GM13976 (cell line): ENCODE measurements at regions not wholly inside any gene's neighbourhood (a gene's known extent, or its start where the extent isn't known, plus 50 kb on each side); places are given as distances from the start of the nearest gene placed in this dataset.
"Not testable (repeated sequence)": the region's sequence is repeated elsewhere in the genome, so short reads cannot be mapped to it uniquely, and the experiment has no call there.

ENCODE experiments used
- DNase-seq: peaks from one replicate; pipeline ENCODE4 v3.0.0; 2012; ENCODE audit warnings: low spot score
- in situ Hi-C: fragments of 300-500 bp; cut with MboI; formaldehyde crosslinking; loops from one replicate; pipeline ENCODE4 v1.12.0; 2022; ENCODE audit warnings: low sequenced_read_pairs, mixed read lengths, inconsistent platforms; ENCODE audit not compliant: unreplicated experiment
- TF ChIP-seq, protein P1 (sequence below): IDR thresholded peaks from 2 replicates; pipeline ENCODE4 v1.5.1; 2012; ENCODE audit warnings: borderline replicate concordance, mild to moderate bottlenecking; ENCODE audit not compliant: insufficient read depth; ENCODE audit errors: extremely low read depth, missing control alignments, control extremely low read depth

DNA sequence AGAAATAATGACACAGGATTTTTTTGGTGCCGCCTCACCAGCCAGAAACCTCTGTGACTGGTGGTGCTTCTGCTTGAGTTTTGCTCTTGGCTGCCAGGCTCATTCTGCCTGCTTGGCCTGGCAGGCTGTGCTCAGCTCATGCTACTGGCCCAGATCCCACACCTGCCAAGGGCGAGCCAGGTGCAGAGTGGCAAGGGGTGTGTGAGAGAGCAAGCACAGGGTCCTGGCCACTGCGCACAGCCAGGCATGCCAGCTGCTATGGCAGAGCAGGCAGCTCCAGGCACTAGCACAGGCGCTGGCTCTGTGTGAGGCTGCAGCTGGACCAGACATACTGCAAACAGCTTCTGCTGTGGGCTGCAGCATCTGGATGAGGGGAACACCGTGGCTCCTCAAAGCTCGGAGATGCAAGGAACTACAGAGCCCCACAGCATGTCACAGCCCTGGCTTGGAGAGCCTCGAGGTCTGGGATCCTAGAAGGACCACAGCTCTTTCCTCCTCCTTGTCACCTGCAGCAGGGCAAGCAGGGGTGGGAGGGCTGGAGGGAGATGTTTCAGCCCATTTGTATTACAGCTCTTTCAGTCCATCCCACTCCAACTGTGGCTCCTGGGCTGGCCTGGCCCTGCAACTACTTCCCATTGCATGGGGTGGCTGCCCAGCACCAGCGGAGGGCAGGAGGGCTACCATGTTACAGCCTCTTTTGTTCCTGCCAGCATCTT is 313.4 kb upstream of the SEMA3C start:
- TF ChIP-seq, protein P1, sequence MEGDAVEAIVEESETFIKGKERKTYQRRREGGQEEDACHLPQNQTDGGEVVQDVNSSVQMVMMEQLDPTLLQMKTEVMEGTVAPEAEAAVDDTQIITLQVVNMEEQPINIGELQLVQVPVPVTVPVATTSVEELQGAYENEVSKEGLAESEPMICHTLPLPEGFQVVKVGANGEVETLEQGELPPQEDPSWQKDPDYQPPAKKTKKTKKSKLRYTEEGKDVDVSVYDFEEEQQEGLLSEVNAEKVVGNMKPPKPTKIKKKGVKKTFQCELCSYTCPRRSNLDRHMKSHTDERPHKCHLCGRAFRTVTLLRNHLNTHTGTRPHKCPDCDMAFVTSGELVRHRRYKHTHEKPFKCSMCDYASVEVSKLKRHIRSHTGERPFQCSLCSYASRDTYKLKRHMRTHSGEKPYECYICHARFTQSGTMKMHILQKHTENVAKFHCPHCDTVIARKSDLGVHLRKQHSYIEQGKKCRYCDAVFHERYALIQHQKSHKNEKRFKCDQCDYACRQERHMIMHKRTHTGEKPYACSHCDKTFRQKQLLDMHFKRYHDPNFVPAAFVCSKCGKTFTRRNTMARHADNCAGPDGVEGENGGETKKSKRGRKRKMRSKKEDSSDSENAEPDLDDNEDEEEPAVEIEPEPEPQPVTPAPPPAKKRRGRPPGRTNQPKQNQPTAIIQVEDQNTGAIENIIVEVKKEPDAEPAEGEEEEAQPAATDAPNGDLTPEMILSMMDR = no peak
- DNase-seq = no peak
- in situ Hi-C loops = no loop called here

DNA sequence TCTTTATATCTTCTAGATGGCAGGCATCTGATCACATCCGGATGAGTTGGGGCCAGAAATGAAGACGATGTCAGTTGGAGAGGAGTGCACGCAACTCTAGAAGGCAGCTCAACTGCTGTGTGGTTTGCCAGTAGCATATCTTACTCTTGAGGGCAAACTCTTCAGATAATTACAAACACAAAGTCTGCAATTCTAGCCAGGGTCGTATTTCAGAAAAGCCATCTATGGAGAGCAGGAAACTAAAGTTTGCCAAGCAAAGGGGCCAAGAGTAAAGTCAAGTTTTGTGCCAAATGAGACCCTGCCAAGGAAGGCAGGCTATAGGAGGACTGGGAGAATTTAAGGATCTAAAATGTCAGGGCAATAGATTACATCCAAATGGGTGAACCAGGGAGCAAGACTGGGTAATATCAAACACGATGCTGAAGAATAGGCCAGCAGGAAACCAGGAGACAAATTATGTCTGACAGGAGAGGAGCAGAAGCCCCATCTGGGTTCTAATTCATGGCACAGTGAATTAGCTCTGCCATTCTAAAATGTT is 312.5 kb upstream of the SEMA3C start:
- TF ChIP-seq, protein P1 = no peak
- in situ Hi-C loops = no loop called here
- DNase-seq = no peak

DNA sequence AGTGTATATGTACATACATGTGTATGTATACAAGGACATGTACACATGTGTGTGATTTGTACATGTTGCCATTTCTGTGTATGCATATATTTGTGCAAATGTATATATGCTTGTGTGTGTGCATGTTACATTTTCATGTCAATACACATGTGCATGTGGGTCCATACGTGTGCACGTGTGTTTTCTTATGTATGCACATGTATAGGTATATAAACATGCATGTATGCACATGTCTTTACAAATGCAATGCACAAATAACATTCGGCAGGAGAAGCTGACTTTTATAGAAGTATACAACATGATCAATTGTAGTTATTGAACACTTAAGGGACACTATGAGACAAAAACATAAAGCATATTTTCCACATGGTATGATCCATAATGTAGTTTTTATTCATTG is 307.4 kb upstream of the SEMA3C start:
- in situ Hi-C loops = no loop called here
- DNase-seq = no peak
- TF ChIP-seq, protein P1 = no peak

DNA sequence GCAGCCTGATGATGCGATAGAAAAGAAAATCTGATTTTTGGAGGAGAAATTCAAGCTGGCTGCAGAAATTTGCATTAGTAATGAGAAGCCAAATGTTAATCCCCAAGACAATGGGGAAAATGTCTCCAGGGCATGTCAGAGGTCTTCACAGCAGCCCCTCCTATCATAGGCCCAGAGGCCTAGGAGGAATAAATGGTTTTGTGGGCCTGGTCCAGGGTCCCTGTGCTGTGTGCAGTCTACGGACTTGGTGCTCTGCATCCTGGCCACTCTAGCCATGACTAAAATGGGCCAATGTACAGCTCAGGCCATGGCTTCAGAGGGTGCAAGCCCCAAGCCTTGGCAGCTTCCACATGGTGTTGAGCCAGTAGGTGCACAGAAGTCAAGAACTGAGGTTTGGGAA is 303.8 kb upstream of the SEMA3C start:
- in situ Hi-C loops, DNase-seq: not testable (repeated sequence)

DNA sequence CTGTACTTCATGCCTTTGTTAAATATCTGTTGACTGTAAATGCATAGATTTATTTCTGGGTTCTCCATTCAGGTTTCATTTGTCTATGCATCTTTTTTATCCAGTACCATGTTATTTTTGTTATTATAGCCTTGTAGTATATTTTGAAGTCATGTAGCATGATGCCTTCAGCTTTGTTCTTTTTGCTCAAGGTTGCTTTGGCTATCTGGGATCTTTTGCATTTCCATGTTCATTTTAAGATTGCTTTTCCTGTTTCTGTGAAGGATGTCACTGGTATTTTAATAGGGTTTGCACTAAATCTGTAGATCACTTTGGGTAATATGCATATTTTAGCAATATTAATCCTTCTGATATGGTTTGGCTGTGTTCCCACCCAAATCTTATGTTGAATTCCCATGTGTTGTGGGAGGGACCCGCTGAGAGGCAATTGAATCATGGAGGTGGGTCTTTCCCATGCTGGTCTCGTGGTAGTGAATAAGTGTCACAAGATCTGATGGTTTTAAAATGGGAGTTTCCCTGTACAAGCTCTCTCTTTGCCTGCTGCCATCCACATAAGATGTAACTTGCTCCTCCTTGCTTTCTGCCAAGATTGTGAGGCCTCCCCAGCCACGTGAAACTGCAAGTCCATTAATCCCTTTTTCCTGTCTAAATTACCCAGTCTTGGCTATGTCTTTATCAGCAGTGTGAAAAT is 302.8 kb upstream of the SEMA3C start:
- DNase-seq = no peak
- in situ Hi-C loops = no loop called here
- TF ChIP-seq, protein P1 = no peak

DNA sequence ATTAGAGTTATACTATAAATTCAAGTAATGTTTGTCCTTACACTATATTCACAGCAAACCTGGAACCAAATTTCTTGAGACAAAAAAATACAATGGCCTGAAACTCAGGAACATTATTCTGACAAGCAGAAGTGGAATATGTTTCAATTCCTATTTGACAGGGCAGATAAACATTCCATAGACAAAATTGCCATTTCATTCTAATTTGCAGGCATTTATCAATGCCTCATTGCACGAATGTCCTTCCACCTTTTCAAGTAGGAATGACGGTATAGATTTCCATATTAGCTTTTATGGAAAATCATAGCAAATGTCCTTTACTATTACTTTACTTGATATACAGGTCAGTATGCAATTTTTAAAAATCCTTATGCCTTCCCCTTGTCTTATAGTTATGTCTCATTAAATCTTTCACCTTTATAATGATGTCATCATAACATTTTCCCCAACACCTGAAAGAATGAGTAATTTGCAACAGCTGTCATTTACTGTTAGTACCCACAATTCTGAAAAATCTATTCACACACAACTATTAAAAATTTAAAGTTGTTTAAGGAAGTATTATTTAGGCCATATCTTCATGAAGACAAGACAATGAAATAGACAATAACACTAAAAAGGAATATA is 299.7 kb upstream of the SEMA3C start:
- in situ Hi-C loops = no loop called here
- TF ChIP-seq, protein P1 = no peak
- no peak for DNase-seq

DNA sequence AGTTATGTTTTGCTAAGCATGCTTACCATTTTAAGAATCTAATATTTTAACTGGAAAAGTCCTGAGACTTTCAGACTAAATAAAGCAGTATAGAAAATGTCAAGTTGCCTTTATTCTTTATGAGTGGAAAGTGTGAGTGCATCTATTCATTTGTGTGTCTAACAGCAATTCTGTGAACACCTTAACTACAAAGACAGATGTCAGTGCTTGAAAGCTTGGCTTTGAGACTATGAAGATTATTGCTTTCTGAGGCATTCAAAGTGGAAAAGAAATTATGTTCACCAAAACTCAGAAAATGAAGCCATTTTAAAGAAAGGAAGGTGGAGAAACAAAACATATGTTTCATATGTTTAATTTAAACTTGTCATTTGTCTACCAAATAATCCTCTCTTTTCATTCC is 294.5 kb upstream of the SEMA3C start:
- TF ChIP-seq, protein P1 = no peak
- in situ Hi-C loops = no loop called here

More for the DNA sequence above, 294.5 kb upstream of the SEMA3C start:
- DNase-seq = no peak
